ENCODE measurements at regions not wholly inside any gene's neighbourhood (a gene's known extent, or its start where the extent isn't known, plus 50 kb on each side); places are given as distances from the start of the nearest gene placed in this dataset.

DNA sequence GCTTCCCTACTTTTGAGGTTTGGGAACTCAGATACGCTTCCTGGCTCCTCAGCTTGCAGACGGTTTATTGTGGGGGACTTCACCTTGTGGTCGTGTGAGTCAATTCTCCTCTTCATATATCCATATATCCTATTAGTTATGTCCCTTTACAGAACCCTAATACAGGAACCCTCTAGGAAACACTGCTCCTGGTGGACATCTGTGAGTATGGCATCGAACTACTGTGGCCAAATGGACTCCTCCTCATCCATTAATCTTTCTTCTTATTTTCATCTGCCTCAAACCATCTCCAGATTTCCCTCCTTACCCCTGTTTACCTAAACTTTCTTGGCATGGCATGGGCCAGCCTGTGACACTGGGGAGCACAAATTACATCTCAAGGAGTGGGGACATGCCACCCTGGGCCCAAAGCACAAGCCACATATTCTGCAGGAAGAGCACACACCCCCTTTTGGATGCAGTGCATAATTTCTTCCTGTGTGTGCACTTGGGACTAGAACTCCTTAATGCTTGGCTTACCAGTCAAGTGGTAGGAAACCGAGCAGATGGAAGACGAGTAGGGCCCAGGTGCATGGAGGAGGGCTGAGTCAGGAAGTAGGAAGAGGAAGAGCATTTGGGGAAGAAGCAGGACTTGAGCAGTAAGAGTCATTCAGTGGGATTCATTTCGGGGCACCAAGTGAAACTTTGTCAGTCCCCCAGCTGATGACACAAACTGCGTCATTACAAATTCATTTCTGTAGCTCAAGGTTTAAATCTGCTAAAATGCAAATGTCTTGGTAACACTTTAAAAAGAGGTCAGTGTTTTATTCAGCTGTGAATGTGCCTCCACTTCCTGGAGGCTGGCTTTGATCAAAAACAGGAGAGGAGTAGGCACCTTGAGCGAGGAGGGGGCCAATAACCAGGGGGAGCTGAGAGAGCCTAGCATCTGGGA is 80.8 kb upstream of the PLXNA4 start:
- H3K4me3 ChIP-seq (ENCODE audit: low read length in 3 of 3): no peak overlapping the region
- H3K27ac ChIP-seq (ENCODE audit: low read depth in 2 of 2, low read length in 2 of 2): no peak overlapping the region
- H3K9ac ChIP-seq (ENCODE audit: low read length in 3 of 3): no peak overlapping the region
- peak in 2 of 5 donors; percentile 22 to 29 for DNase-seq
- no peaks in the 10 kb centered on the region for H3K9me3 ChIP-seq (ENCODE audit: control insufficient read depth in 2 of 3, insufficient read depth in 1 of 3, low read length in 3 of 3)
- intact Hi-C loops (cut with DNase I): no loop called here
- no peaks in the 10 kb centered on the region for H3K36me3 ChIP-seq (ENCODE audit: control insufficient read depth in 2 of 3, insufficient read depth in 3 of 3, low read length in 3 of 3)
- no peaks in the 10 kb centered on the region for H3K4me1 ChIP-seq (ENCODE audit: control insufficient read depth in 2 of 3, insufficient read depth in 2 of 3, low read depth in 1 of 3, low read length in 3 of 3)
- TF ChIP-seq, protein P1, sequence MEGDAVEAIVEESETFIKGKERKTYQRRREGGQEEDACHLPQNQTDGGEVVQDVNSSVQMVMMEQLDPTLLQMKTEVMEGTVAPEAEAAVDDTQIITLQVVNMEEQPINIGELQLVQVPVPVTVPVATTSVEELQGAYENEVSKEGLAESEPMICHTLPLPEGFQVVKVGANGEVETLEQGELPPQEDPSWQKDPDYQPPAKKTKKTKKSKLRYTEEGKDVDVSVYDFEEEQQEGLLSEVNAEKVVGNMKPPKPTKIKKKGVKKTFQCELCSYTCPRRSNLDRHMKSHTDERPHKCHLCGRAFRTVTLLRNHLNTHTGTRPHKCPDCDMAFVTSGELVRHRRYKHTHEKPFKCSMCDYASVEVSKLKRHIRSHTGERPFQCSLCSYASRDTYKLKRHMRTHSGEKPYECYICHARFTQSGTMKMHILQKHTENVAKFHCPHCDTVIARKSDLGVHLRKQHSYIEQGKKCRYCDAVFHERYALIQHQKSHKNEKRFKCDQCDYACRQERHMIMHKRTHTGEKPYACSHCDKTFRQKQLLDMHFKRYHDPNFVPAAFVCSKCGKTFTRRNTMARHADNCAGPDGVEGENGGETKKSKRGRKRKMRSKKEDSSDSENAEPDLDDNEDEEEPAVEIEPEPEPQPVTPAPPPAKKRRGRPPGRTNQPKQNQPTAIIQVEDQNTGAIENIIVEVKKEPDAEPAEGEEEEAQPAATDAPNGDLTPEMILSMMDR (IDR thresholded peaks at IDR 0.05; ENCODE audit: borderline replicate concordance, extremely low read depth, insufficient read depth): no peak
- no peak for FAIRE-seq
- H3K27me3 ChIP-seq (ENCODE audit: control insufficient read depth, insufficient read depth, low read length): no peaks in the 10 kb centered on the region

DNA sequence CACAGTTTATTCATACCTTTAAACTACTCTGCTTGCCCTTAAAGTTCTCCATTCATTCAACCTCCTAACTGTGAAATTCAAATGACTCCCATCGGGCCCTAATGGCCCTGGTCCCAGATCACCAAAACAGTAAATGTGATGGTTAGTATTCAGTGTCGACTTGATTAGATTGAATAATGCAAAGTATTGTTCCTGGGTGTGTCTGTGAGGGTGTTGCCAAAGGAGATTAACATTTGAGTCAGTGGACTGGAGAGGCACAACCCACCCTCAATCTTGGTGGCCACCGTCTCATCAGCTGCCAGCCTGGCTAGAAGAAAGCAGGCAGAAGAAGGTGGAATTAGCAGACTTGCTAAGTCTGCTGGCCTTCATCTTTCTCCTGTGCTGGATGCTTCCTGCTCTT is 80.1 kb upstream of the PLXNA4 start:
- intact Hi-C loops (cut with DNase I): no loop called here

GRCh38 chr7:132655131-132655727 is 79.0 kb upstream of the PLXNA4 start:
- intact Hi-C loops (cut with DNase I): no loop called here
- no peak for FAIRE-seq
- no peak overlapping the region for H3K9ac ChIP-seq (ENCODE audit: low read length in 3 of 3)
- H3K27ac ChIP-seq (ENCODE audit: low read depth in 2 of 2, low read length in 2 of 2): no peak overlapping the region
- no peaks in the 10 kb centered on the region for H3K36me3 ChIP-seq (ENCODE audit: control insufficient read depth in 2 of 3, insufficient read depth in 3 of 3, low read length in 3 of 3)
- no peaks in the 10 kb centered on the region for H3K9me3 ChIP-seq (ENCODE audit: control insufficient read depth in 2 of 3, insufficient read depth in 1 of 3, low read length in 3 of 3)
- TF ChIP-seq, protein P1 (IDR thresholded peaks at IDR 0.05; ENCODE audit: borderline replicate concordance, extremely low read depth, insufficient read depth): no peak
- H3K27me3 ChIP-seq (ENCODE audit: control insufficient read depth, insufficient read depth, low read length): no peaks in the 10 kb centered on the region
- DNase-seq: peak in 4 of 5 donors; percentile 14 to 78 (median 44)
- H3K4me3 ChIP-seq (ENCODE audit: low read length in 3 of 3): no peak overlapping the region
- H3K4me1 ChIP-seq (ENCODE audit: control insufficient read depth in 2 of 3, insufficient read depth in 2 of 3, low read depth in 1 of 3, low read length in 3 of 3): no peaks in the 10 kb centered on the region

More for the DNA sequence above, 80.1 kb upstream of the PLXNA4 start:
- H3K36me3 ChIP-seq (ENCODE audit: control insufficient read depth in 2 of 3, insufficient read depth in 3 of 3, low read length in 3 of 3): no peaks in the 10 kb centered on the region
- no peaks in the 10 kb centered on the region for H3K27me3 ChIP-seq (ENCODE audit: control insufficient read depth, insufficient read depth, low read length)
- FAIRE-seq: no peak
- H3K9ac ChIP-seq (ENCODE audit: low read length in 3 of 3): no peak overlapping the region
- H3K27ac ChIP-seq (ENCODE audit: low read depth in 2 of 2, low read length in 2 of 2): no peak overlapping the region
- no peak overlapping the region for H3K4me3 ChIP-seq (ENCODE audit: low read length in 3 of 3)
- DNase-seq: no peak
- H3K4me1 ChIP-seq (ENCODE audit: control insufficient read depth in 2 of 3, insufficient read depth in 2 of 3, low read depth in 1 of 3, low read length in 3 of 3): no peaks in the 10 kb centered on the region
- TF ChIP-seq, protein P1 (IDR thresholded peaks at IDR 0.05; ENCODE audit: borderline replicate concordance, extremely low read depth, insufficient read depth): no peak
- no peaks in the 10 kb centered on the region for H3K9me3 ChIP-seq (ENCODE audit: control insufficient read depth in 2 of 3, insufficient read depth in 1 of 3, low read length in 3 of 3)
